Bronchial epithelial cell (primary cell): ENCODE measurements at regions not wholly inside any gene's neighbourhood (a gene's known extent, or its start where the extent isn't known, plus 50 kb on each side); places are given as distances from the start of the nearest gene placed in this dataset.

Experiments
- DNase-seq: peaks from one replicate; pipeline ENCODE4 v3.0.0-alpha.2; 2010; ENCODE audit warnings: low read depth
- FAIRE-seq: peaks from 2 replicates; lab custom pipeline; 2011; peaks lifted over from hg19 to GRCh38; lab: Jason Lieb, UNC
- H3K27me3 ChIP-seq: 2 replicates; pipeline ENCODE4 v1.5.1; 2011; ENCODE audit warnings: low read length; ENCODE audit not compliant: control insufficient read depth, insufficient read depth
- H3K36me3 ChIP-seq: 2 replicates; pipeline ENCODE4 v1.5.1; 2011; ENCODE audit warnings: low read length; ENCODE audit not compliant: control insufficient read depth, insufficient read depth
- H3K4me3 ChIP-seq: 2 replicates; pipeline ENCODE4 v1.5.1; 2011; ENCODE audit warnings: mild to moderate bottlenecking, low read depth, low read length, control low read depth
- CTCF ChIP-seq: IDR thresholded peaks from 2 replicates; pipeline ENCODE4 v1.5.1; 2011; ENCODE audit warnings: mild to moderate bottlenecking, moderate library complexity, low read length, control low read depth, inconsistent platforms; ENCODE audit not compliant: insufficient read depth, severe bottlenecking

- Histone ChIP-seq H3K27me3 (no peaks in the 10 kb centered on the region), H3K36me3 (no peaks in the 10 kb centered on the region), H3K4me3 (no peak overlapping the region)
- TF ChIP-seq CTCF: no peak
- DNase-seq (peak; percentile 58), FAIRE-seq (no peak)
Observed at GRCh38 chr12:9273276-9273675, 65.1 kb upstream of the PZP start.

GRCh38 chr12:9271875-9272274 lies 63.7 kb upstream of the PZP start:
- Histone ChIP-seq H3K27me3 (no peaks in the 10 kb centered on the region), H3K36me3 (no peaks in the 10 kb centered on the region), H3K4me3 (no peak overlapping the region)
- no peak for TF ChIP-seq CTCF
- FAIRE-seq (no peak), DNase-seq (no peak)

- H3K36me3 ChIP-seq: no peaks in the 10 kb centered on the region
- DNase-seq: peak; percentile 20
Observed at GRCh38 chr12:9264546-9264945, 56.4 kb upstream of the PZP start.

GRCh38 chr12:9260931-9261330 lies 52.7 kb upstream of the PZP start:
- Histone ChIP-seq H3K27me3 (no peaks in the 10 kb centered on the region), H3K36me3 (no peaks in the 10 kb centered on the region), H3K4me3 (no peak overlapping the region)
- TF ChIP-seq CTCF: no peak
- FAIRE-seq (no peak), DNase-seq (no peak)

More at GRCh38 chr12:9264546-9264945, 56.4 kb upstream of the PZP start:
- Histone ChIP-seq H3K4me3 (no peak overlapping the region), H3K27me3 (no peaks in the 10 kb centered on the region)
- TF ChIP-seq CTCF: no peak
- FAIRE-seq: no peak

- no peak overlapping the region for H3K4me3 ChIP-seq
- TF ChIP-seq CTCF: no peak
- DNase-seq (no peak), FAIRE-seq (no peak)
- H3K27me3 ChIP-seq: no peaks in the 10 kb centered on the region
- no peaks in the 10 kb centered on the region for H3K36me3 ChIP-seq
Observed at GRCh38 chr12:9258676-9259075, 50.5 kb upstream of the PZP start.
